ENCODE measurements at regions not wholly inside any gene's neighbourhood (a gene's known extent, or its start where the extent isn't known, plus 50 kb on each side); places are given as distances from the start of the nearest gene placed in this dataset.

DNA sequence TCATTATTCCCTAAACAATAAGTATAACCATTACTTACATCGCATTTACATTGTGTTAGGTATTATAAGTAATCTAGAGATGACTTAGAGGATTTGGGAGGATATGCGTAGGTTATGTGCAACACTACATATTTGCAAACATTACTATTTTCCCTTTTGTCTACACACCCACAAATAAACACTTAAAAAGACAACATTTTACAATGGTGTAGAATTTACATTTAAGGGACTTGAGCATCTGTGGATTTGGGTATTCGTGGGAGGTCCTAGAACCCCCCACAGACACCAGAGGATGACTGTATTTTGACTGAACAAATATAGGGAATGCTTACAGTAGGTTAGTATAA, 220.2 kb upstream of the MYO3A start:
- DNase-seq = no peak
- H3K27ac ChIP-seq = no peak overlapping the region
- no peaks in the 10 kb centered on the region for H3K27me3 ChIP-seq (ENCODE audit: insufficient read depth, low read depth, severe bottlenecking)
- H3K4me3 ChIP-seq (ENCODE audit: low read depth, low read length) = no peak overlapping the region
- no peaks in the 10 kb centered on the region for H3K9me3 ChIP-seq (ENCODE audit: severe bottlenecking)
- H3K36me3 ChIP-seq = no peaks in the 10 kb centered on the region
- TF ChIP-seq, protein P1, sequence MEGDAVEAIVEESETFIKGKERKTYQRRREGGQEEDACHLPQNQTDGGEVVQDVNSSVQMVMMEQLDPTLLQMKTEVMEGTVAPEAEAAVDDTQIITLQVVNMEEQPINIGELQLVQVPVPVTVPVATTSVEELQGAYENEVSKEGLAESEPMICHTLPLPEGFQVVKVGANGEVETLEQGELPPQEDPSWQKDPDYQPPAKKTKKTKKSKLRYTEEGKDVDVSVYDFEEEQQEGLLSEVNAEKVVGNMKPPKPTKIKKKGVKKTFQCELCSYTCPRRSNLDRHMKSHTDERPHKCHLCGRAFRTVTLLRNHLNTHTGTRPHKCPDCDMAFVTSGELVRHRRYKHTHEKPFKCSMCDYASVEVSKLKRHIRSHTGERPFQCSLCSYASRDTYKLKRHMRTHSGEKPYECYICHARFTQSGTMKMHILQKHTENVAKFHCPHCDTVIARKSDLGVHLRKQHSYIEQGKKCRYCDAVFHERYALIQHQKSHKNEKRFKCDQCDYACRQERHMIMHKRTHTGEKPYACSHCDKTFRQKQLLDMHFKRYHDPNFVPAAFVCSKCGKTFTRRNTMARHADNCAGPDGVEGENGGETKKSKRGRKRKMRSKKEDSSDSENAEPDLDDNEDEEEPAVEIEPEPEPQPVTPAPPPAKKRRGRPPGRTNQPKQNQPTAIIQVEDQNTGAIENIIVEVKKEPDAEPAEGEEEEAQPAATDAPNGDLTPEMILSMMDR (IDR thresholded peaks at IDR 0.05; ENCODE audit: low read depth, low read length) = no peak

DNA sequence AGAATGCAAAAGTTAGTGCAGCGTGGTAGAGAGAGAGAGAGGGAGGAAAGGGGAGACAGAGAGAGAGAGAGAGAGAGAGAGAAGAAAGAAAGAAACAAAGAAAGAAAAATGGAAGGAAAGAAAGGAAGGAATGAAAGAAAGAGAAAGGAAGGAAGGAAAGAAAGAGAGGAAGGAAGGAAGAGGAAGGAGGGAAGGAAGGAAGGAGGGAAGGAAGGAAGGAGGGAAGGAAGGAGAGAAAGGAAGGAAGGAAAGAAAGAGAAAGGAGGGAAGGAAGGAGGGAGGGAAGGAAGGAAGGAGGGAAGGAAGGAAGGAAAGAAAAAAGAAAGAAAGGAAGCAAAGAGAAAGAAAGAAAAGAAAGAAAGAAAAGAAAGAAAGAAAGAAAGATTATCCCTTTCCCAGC, 209.8 kb upstream of the MYO3A start:
- TF ChIP-seq, protein P1 (IDR thresholded peaks at IDR 0.05; ENCODE audit: low read depth, low read length) = no peak
- Histone ChIP-seq H3K36me3 (no peaks in the 10 kb centered on the region), H3K27ac (no peak overlapping the region), H3K4me3 (ENCODE audit: low read depth, low read length) (no peak overlapping the region), H3K9me3 (ENCODE audit: severe bottlenecking) (no peaks in the 10 kb centered on the region), H3K27me3 (ENCODE audit: insufficient read depth, low read depth, severe bottlenecking) (no peaks in the 10 kb centered on the region)
- no peak for DNase-seq

DNA sequence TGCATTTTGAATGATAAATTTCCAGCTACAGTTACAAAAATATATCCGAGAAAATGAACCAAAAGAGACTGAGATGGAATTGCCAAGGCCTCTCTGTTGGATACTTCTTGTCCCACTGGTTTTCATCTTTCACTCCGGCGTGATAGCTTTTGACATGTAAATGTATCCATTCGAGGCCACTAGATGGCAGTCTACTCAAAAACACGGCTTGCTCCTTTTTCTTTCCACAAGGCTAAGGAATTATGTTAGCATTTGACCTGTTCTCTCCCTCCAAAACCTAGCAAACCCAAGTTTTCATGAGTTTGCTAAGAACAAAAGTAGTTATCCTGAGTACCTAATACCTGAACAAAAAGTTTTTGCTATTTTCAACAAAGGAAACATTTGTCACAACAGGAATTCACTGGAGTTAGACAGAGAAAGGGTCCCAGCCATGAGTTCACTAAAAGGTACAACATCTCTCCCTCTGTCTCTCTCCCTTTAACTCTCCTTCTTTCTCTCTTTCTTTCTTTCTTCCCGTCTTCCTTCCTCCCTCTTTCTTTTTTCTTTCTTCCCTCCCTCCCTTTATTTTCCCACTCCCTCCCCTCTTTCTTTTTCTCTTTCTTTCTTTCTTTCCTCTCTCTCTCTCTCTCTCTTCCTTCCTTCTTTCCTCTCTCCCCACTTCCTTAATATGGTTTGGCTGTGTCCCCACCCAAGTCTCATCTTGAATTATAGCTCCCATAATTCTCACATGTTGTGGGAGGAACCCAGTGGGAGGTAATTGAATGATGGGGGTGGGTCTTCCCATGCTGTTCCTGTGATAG, 207.9 kb upstream of the MYO3A start:
- H3K27ac ChIP-seq = no peak overlapping the region
- H3K27me3 ChIP-seq (ENCODE audit: insufficient read depth, low read depth, severe bottlenecking) = no peaks in the 10 kb centered on the region
- TF ChIP-seq, protein P1 (IDR thresholded peaks at IDR 0.05; ENCODE audit: low read depth, low read length) = peak; percentile 46
- H3K36me3 ChIP-seq = no peaks in the 10 kb centered on the region
- H3K4me3 ChIP-seq (ENCODE audit: low read depth, low read length) = no peak overlapping the region
- no peaks in the 10 kb centered on the region for H3K9me3 ChIP-seq (ENCODE audit: severe bottlenecking)
- DNase-seq = peak; percentile 30

DNA sequence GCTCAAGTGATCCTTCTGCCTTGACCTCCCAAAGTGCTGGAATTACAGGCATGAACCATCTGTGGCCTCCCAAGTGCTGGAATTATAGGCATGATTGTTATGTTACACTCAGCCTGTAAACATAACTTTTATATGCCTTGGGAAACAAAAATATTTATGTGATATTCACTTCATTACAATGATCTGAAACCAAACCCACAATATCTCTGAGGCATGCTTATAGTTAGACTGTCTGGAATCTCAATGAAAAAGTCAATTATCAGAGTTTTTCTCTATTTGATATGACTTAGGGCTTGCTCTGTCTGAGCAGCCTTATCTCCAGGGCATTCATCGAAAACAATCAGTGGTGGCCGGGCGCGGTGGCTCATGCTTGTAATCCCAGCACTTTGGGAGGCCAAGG, 195.3 kb upstream of the MYO3A start:
- Histone ChIP-seq H3K9me3 (ENCODE audit: severe bottlenecking) (no peaks in the 10 kb centered on the region), H3K36me3 (no peaks in the 10 kb centered on the region), H3K4me3 (ENCODE audit: low read depth, low read length) (no peak overlapping the region), H3K27ac (no peak overlapping the region), H3K27me3 (ENCODE audit: insufficient read depth, low read depth, severe bottlenecking) (no peaks in the 10 kb centered on the region)
- TF ChIP-seq, protein P1 (IDR thresholded peaks at IDR 0.05; ENCODE audit: low read depth, low read length) = no peak
- DNase-seq = no peak

DNA sequence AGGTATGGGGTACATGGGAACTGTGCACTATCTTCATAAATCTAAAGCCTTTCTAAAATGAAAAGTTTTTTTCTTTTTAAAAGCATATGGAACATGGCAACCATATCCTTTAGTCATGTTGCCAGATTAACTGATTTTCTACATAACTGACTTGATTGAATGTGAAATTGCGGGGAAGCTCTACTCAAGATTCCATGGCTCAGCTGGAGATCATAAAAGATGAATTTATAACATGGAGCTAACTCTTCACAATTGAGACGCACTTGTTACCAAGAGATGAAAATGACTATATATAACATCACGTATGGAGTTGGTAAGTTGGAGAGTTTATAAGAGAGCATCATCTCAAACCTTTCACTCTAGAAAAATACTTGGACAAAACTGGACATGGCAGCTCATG, 190.2 kb upstream of the MYO3A start:
- TF ChIP-seq, protein P1 (IDR thresholded peaks at IDR 0.05; ENCODE audit: low read depth, low read length) = no peak
- no peak overlapping the region for H3K27ac ChIP-seq
- no peaks in the 10 kb centered on the region for H3K27me3 ChIP-seq (ENCODE audit: insufficient read depth, low read depth, severe bottlenecking)
- no peaks in the 10 kb centered on the region for H3K36me3 ChIP-seq
- DNase-seq = no peak
- no peaks in the 10 kb centered on the region for H3K9me3 ChIP-seq (ENCODE audit: severe bottlenecking)
- no peak overlapping the region for H3K4me3 ChIP-seq (ENCODE audit: low read depth, low read length)

DNA sequence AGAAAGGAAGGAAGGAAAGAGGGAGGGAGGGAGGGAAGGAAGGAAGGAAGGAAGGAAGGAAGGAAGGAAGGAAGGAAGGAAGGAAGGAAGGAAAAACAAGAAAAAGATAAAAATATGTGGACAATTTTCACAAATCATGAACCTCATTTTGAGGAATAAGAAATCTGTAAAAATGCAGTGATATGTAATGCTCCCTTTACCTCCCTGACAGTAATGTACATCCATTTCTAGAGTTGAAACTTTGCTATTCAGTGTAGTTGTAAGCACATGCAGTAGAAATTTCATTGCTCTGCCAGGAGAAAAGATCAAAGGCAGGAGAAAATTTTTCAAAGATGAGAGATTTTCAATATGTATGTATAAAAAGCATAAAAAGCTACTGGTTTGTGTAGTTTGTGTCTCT, 189.5 kb upstream of the MYO3A start:
- DNase-seq = no peak

More for the DNA sequence above, 189.5 kb upstream of the MYO3A start:
- Histone ChIP-seq H3K4me3 (ENCODE audit: low read depth, low read length) (no peak overlapping the region), H3K9me3 (ENCODE audit: severe bottlenecking) (no peaks in the 10 kb centered on the region), H3K27me3 (ENCODE audit: insufficient read depth, low read depth, severe bottlenecking) (no peaks in the 10 kb centered on the region), H3K36me3 (no peaks in the 10 kb centered on the region), H3K27ac (no peak overlapping the region)
- TF ChIP-seq, protein P1 (IDR thresholded peaks at IDR 0.05; ENCODE audit: low read depth, low read length) = no peak

All from WERI-Rb-1 (cell line).